H54 (cell line): ENCODE measurements at regions not wholly inside any gene's neighbourhood (a gene's known extent, or its start where the extent isn't known, plus 50 kb on each side); places are given as distances from the start of the nearest gene placed in this dataset.
A peak's percentile ranks its signal among the peaks of the same experiment; 100 is the strongest.

ENCODE experiments used
- DNase-seq: peaks from one replicate; pipeline ENCODE4 v3.0.0; 2011; ENCODE audit warnings: low spot score, mixed read lengths; ENCODE audit not compliant: insufficient read length
- FAIRE-seq: peaks from 3 replicates; lab custom pipeline; 2011; peaks lifted over from hg19 to GRCh38; lab: Jason Lieb, UNC
- POLR2A ChIP-seq: IDR thresholded peaks from 2 replicates; pipeline ENCODE4 v1.6.1; 2011; ENCODE audit warnings: low read depth, mild to moderate bottlenecking, low read length

DNA sequence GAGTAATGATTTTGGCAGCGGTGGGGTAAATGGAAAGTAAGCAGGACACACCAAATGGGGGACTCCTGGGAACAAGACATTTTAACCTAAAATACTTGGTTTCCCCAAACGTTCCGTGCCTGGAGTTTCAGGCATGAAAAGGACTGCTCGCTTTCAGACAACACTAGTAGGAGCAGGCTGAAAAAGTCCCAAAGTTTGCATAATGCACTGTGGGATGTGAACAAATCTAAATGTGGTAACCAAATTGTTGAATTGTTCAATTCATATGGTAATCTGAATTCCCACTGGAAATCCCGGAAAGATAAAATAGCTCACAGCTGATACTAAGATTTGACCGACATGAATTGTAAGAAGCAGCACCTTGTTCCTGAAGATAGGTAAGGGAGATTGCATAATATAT, 467.2 kb upstream of the ARGLU1 start:
- TF ChIP-seq POLR2A: no peak
- FAIRE-seq (no peak), DNase-seq (no peak)

DNA sequence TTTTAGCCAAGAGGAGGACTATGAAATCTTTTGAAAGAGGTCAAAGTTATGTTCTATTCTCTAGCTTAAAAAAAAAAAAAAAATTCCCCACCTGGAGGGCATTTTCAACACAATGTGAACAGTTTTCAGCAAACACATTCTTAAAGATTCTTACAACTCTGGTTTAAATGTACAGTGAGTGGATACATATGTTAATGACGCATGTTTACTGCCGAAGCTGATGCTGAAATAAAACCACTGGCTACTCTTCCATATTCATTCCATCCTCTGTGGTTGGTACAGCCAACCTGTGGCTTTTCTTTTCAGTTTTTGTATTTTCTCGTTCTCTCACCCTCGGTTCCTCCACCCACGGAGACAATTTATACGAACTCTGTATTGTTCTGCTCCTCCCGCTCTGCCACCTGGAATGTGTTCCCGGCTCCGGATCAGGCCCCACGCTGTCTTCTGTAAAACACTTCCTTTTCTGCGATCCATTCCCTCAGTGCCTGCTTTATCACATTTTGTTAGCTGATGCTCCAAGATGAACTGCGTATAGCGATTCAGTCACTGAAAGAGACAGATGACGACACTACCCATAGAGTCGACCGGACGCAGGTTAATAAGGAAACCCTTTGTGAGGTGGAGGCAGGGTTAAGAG, 466.4 kb upstream of the ARGLU1 start:
- no peak for FAIRE-seq
- no peak for DNase-seq
- TF ChIP-seq POLR2A: no peak

DNA sequence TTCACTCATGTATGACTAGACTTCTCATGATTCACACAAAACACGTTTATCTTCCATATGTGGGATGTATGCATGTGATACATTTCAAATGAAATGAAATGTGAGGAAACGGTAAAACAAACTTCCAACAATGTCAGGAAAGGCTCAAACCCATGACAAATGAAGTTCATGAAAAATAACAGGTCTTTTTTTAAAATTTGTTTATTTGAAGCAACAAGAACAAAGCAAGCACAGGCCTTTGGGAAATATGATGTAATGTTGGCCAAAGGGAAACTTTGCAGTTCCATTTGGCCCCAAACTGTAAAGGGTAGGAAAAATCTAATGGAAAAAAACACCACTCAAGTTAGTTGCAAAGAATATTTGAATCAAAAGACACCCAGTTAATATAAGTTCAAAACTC, 463.8 kb upstream of the ARGLU1 start:
- no peak for FAIRE-seq
- DNase-seq: no peak
- TF ChIP-seq POLR2A: no peak

DNA sequence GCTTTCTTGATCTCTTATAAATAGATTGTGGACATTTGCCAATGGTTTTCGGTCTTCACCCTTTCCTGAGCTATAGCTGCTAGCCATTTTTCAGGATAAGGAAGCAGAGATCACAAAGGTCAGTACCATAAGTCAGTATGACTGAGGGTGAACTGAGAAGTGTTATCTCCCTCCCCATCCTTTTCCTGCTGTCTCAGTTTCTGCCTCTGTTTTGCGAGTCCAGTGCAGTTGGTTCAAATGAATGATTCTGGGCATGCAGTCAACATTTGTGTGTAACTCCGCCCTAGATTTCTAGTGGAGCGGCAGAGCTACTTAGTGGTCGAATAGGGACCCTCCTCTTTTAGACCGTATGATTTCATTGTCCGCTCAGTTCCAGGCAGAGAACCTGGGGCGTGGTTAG, 460.8 kb upstream of the ARGLU1 start:
- FAIRE-seq (no peak), DNase-seq (no peak)
- TF ChIP-seq POLR2A: no peak

DNA sequence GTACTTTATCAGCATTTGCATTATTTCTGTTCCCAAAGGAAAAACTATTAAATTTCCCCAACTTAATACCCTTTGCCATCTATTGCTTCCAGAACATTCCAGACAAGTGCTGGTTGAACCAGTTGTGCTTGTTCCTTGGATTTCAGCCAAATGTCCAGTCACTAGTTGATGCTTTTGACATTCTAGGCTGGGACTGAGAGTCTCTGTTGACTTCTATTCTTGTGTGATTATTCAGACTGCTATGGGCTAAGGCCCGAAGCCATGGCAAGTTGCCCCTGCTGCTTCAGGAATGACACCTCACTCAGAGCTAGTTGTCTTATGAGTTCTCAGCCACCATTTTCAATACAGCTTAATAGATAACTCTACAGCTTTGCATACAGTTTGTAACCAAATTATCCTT, 458.1 kb upstream of the ARGLU1 start:
- FAIRE-seq (no peak), DNase-seq (no peak)
- no peak for TF ChIP-seq POLR2A

DNA sequence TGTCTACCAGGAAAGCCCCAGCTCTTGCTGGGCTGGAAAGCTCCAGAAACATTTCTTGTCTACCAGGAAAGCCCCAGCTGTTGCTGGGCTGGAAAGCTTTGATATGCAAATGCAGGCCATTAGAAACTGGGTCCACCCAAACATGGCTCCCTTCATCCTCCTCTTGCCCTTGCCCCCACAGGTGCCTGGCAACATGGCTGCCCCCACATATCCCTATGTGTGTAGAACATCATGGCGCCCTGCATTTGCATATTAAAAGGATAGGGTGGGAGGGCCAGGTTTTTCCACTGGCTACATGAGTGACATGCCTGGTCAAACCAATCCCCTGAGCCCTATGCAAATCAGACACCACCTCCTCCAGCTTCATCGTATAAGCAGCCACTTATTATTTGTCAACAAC, 455.4 kb upstream of the ARGLU1 start:
- no peak for FAIRE-seq
- no peak for DNase-seq
- TF ChIP-seq POLR2A: no peak

DNA sequence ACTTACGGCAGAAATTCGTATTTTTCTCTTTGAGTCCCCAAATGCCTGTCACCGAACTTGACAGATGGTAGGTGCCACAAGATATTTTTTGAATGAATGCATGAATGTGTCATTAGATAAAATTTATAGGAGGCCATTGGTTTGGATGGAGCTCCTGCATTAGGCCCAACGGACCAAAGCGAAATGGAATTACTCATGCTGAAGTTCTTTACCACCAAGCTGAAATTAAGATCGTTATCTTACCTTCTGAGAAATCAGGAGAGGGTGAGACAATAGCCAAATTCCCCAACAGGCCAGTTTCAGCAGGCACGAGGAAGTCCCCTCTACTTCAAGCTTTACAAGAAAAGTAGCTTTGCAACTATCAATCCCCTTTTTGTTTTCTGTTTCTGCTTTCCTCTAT, 452.5 kb upstream of the ARGLU1 start:
- FAIRE-seq (no peak), DNase-seq (no peak)
- no peak for TF ChIP-seq POLR2A

DNA sequence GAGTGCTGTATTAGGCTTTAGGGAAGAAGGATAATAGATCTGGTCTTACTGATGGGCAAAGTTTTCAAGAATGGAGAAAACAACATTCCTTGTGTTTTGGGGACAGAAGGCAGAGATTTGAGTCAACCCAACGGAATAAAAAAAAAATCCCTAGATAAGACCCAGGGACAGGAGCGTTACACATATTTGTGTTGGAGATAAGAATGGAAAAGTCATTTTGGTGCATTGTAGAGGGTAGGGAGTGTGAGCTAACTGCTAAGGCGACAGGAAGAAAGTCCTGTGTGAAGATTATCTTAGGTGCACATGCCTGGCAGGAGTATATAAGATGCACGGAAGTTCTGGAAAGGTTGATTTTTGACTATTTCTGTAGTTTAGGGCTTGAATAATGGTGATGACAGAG, 450.3 kb upstream of the ARGLU1 start:
- no peak for TF ChIP-seq POLR2A
- DNase-seq (no peak), FAIRE-seq (peak; percentile 50)

DNA sequence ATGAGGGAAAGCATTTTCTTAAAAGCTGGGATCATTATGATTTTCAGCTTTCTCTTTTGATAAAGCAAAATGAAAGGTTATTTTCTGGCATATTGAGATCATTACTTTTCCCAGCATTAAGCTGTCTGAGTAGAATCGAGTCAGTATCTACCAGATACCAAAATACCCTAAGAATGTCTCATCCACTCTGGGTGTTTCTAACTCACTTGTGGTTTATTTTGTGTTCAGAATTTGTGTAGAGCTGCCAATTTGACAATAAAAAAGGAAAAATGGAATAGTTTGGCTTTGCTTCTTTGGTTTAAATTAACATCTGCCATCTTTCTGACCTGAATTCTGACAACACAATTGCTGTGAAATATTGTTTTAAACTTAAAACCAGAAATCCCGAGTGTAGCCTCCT, 438.7 kb upstream of the ARGLU1 start:
- FAIRE-seq: peak; percentile 53
- no peak for TF ChIP-seq POLR2A

DNA sequence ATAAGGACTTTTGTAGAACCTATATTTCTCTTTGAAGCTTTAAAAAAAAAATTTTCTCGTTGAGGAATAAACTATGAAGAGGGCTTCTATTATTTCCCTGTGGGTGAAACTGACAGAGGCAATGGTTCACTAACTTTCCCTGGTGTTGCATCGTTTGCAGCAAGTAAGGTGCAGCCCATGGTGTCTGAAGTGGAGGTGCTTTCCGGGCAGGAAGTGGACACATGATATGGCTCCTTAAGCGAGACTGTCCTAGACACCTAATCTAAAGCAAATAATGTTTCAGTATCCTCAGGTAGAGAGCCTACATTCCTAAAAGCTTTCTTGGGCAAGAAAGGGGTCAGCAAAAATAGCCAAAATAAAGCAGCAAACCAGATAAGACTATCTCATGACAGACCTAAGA, 437.6 kb upstream of the ARGLU1 start:
- FAIRE-seq: no peak
- TF ChIP-seq POLR2A: no peak

More for the DNA sequence above, 438.7 kb upstream of the ARGLU1 start:
- DNase-seq: no peak

DNA sequence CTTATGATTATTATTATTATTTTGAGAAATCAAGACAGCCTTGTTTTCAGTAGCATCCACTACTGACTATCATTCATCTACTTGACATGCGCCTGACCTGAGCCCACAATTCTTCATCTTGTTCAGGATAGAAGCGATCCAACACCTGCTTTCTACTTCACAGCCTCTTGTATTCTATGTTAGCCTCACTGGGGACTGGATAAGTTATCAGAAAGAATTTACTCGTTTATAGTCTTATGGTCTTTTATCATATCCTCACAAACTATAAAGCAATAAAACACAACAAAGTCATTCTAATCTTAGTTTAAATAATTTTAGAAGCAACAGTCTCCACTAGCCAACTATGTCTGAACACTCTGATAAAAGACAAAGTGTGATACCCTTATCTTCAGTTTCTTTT, 436.0 kb upstream of the ARGLU1 start:
- FAIRE-seq: no peak
- DNase-seq: no peak
- no peak for TF ChIP-seq POLR2A

More for the DNA sequence above, 437.6 kb upstream of the ARGLU1 start:
- DNase-seq: no peak

DNA sequence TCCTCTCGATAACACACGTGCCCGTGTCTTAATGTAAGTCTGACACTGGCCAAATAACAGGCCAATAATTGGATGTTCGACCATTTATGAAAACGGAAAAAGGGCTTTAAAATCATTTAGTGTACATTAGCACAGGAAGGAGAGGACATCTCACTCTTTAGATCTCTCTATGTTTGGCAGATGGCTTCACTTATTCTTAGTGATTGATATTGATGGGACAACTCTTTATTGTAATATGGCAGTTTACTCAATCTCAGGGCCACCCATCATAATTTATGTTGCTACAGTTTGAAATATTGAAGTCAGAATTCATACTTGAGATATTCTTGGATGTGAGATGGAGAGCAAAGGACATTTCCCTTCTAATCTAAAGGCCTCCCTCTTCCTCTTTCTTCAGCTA, 430.7 kb upstream of the ARGLU1 start:
- FAIRE-seq (peak; percentile 43), DNase-seq (no peak)
- TF ChIP-seq POLR2A: no peak

DNA sequence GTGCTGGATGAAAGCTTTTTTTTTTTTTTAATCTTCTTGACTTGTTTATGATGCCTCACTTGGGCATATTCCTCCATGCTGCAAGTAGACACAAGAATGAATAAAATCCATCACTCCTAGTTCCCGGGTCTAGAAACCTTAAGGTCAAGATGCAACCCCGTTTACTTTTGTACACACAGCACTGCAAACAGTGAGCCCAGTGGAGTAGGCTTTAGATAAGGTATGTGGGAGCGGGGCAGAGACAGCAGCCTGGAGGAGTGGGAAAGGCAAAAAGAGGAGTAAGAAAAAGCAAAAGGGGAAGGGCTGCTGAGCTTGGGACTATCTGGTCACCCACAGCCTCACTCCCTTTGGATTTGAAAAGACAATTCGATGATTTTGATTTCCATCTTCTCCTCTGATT, 429.8 kb upstream of the ARGLU1 start:
- no peak for DNase-seq
- FAIRE-seq: no peak
- no peak for TF ChIP-seq POLR2A

DNA sequence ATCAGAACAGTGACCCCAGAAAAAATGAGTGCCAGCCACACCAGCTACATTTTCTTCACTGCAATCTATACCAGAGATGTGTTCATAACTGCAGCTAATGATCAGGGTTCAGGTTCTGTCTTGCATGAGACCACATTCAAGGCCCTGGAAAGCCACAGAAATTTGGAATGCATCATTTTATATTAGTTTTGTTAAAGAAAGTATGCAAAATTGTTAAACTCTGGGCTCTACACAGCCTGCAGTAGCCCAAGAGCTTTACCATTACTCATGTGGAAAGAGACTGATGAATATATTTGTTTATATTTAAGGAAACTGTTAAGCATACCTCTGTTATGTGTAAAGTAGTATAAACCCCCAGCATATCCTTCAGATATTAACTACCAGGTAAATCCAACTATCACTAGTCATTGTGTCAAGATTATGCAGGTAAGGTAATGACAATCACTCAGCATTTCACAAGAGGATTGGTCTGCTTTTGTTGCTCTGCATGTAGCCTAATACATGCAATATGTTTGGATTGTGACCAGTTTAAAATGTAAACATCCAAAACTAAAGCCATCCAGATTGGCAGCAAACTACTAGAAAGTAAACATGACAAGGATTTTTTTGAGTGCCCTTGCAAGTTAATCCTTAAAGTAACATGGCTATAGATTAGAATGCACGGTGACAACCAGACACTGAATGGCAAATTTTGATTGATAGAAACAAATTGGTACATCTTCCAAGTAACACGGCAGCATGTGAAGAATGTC, 429.1 kb upstream of the ARGLU1 start:
- no peak for DNase-seq
- no peak for TF ChIP-seq POLR2A
- FAIRE-seq: no peak

DNA sequence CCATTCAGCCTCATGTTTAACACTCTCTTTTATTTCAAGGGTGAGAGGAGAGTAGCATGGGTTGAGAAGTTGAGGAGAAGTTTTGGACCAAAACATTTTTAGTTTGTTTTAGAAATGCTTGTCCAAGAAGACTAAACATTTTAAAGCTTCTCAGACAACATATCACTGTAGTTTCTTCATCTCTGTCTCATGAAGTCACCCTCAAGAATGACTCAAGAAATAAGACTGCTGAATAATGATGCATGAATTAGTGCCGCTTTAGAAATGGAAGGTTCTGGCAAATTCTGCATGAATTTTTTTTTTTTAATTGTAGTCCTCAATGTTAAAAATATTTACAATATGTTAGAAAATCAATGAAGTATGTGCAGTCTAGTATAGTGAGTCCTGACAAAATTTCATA, 422.7 kb upstream of the ARGLU1 start:
- FAIRE-seq: peak; percentile 64
- no peak for TF ChIP-seq POLR2A
- DNase-seq: no peak

DNA sequence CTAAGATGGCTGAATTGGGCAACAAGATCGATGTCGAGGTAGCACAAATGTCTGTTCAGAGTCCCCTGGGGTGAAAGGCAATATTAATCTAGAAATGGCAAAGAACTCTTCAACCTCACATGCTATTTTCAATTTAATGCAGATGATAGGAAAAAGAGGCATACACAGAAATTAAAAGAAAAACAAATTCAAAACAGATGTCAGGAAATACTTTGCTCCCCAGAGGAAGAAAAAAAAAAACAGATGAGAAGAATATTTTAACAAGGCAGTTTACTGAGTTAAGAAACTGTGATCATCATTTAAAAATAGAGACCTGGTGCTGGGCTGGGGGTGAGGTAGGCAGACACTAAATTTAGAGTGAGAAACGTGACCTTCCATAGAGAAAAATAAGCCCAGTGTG, 421.9 kb upstream of the ARGLU1 start:
- no peak for DNase-seq
- no peak for TF ChIP-seq POLR2A
- FAIRE-seq: no peak
